Astrocyte (in vitro differentiated cells and primary cell): ENCODE measurements at regions not wholly inside any gene's neighbourhood (a gene's known extent, or its start where the extent isn't known, plus 50 kb on each side); places are given as distances from the start of the nearest gene placed in this dataset.

Source experiments
- EZH2 ChIP-seq: IDR thresholded peaks from 2 replicates; pipeline ENCODE4 v1.6.1; 2012; ENCODE audit warnings: mild to moderate bottlenecking, low read length, inconsistent platforms; ENCODE audit not compliant: insufficient read depth
- TF ChIP-seq, protein P1 (sequence below): IDR thresholded peaks from 2 replicates; pipeline ENCODE4 v1.5.1; 2011; ENCODE audit warnings: low read depth, mild to moderate bottlenecking, inconsistent platforms, low read length, moderate library complexity; ENCODE audit not compliant: insufficient read depth

- TF ChIP-seq, protein P1, sequence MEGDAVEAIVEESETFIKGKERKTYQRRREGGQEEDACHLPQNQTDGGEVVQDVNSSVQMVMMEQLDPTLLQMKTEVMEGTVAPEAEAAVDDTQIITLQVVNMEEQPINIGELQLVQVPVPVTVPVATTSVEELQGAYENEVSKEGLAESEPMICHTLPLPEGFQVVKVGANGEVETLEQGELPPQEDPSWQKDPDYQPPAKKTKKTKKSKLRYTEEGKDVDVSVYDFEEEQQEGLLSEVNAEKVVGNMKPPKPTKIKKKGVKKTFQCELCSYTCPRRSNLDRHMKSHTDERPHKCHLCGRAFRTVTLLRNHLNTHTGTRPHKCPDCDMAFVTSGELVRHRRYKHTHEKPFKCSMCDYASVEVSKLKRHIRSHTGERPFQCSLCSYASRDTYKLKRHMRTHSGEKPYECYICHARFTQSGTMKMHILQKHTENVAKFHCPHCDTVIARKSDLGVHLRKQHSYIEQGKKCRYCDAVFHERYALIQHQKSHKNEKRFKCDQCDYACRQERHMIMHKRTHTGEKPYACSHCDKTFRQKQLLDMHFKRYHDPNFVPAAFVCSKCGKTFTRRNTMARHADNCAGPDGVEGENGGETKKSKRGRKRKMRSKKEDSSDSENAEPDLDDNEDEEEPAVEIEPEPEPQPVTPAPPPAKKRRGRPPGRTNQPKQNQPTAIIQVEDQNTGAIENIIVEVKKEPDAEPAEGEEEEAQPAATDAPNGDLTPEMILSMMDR: no peak
- TF ChIP-seq EZH2: no peak
Measured at GRCh38 chr6:166839569-166839968, 116.8 kb downstream of the RNASET2 start.
